IMR-90 (cell line): ENCODE measurements at regions not wholly inside any gene's neighbourhood (a gene's known extent, or its start where the extent isn't known, plus 50 kb on each side); places are given as distances from the start of the nearest gene placed in this dataset.

ENCODE experiments used
- ATAC-seq: fragments of 200-7000 bp; cut with Tn5 transposase; 2 replicates; pipeline ENCODE4 v1.9.1; 2020; ENCODE audit warnings: low read depth, mild to moderate bottlenecking, moderate library complexity
- BruUV-seq: library from RNA; stranded (reverse); fragments of 400-500 nt; replicated peaks from 2 replicates; lab custom pipeline; 2021; lab: Mats Ljungman, UMichigan
- CTCF ChIA-PET: fragments of 300-600 bp; formaldehyde crosslinking; extraction: SDS; loops from one replicate; lab custom pipeline; 2021; ENCODE audit warnings: antibody characterized with exemption; lab: Yijun Ruan, JAX
- POLR2A ChIA-PET: fragments of 300-600 bp; sonication (Branson Sonifier 250); formaldehyde crosslinking; loops from one replicate; lab custom pipeline; 2022; ENCODE audit warnings: antibody characterized with exemption; ENCODE audit not compliant: unreplicated experiment; lab: Charles Lee
- DNase-seq: peaks from one replicate; pipeline ENCODE4 v3.0.0; 2013
- H2AFZ ChIP-seq: replicated peaks from 2 replicates; pipeline ENCODE3; 2013; ENCODE audit warnings: low read length, mild to moderate bottlenecking; ENCODE audit not compliant: poor library complexity
- H2AK5ac ChIP-seq: 2 replicates; pipeline ENCODE4 v1.6.1; 2013; ENCODE audit warnings: low read depth, low read length, inconsistent platforms
- H2AK9ac ChIP-seq: replicated peaks from 2 replicates; pipeline ENCODE3; 2013; ENCODE audit warnings: mild to moderate bottlenecking, low read depth, low read length, moderate library complexity; ENCODE audit not compliant: poor library complexity
- H2BK120ac ChIP-seq: 2 replicates; pipeline ENCODE4 v1.6.1; 2013; ENCODE audit warnings: low read depth, low read length, inconsistent platforms
- H2BK15ac ChIP-seq: 3 replicates; pipeline ENCODE4 v1.6.1; 2013; ENCODE audit warnings: low read depth, low read length, inconsistent platforms
- H2BK20ac ChIP-seq: 2 replicates; pipeline ENCODE4 v1.6.1; 2013; ENCODE audit warnings: low read depth, mild to moderate bottlenecking, inconsistent platforms, low read length, moderate library complexity
- H2BK5ac ChIP-seq: 2 replicates; pipeline ENCODE4 v1.6.1; 2013; ENCODE audit warnings: mild to moderate bottlenecking, low read depth, low read length, inconsistent platforms; ENCODE audit not compliant: poor library complexity, severe bottlenecking
- H3K14ac ChIP-seq: replicated peaks from 2 replicates; pipeline ENCODE4 v1.6.1; 2013; ENCODE audit warnings: low read depth, low read length, inconsistent platforms
- H3K18ac ChIP-seq: 2 replicates; pipeline ENCODE4 v1.6.1; 2013; ENCODE audit warnings: low read depth, low read length, control low read depth
- H3K23ac ChIP-seq: 2 replicates; pipeline ENCODE4 v1.6.1; 2013; ENCODE audit warnings: low read depth, low read length, inconsistent platforms
- H3K27ac ChIP-seq: 2 replicates; pipeline ENCODE4 v1.5.1; 2013; ENCODE audit warnings: mild to moderate bottlenecking, control low read depth, low read length; ENCODE audit not compliant: insufficient read depth
- H3K27me3 ChIP-seq: 2 replicates; pipeline ENCODE4 v1.6.1; 2013; ENCODE audit warnings: low read length; ENCODE audit not compliant: control insufficient read depth, insufficient read depth
- H3K36me3 ChIP-seq: 2 replicates; pipeline ENCODE4 v1.6.1; 2013; ENCODE audit warnings: low read length, mixed read lengths; ENCODE audit not compliant: control insufficient read depth, insufficient read depth
- H3K4ac ChIP-seq: 2 replicates; pipeline ENCODE4 v1.6.1; 2013; ENCODE audit warnings: low read depth, low read length, inconsistent platforms
- H3K4me1 ChIP-seq: 2 replicates; pipeline ENCODE4 v1.6.1; 2013; ENCODE audit warnings: low read length, mixed read lengths; ENCODE audit not compliant: control insufficient read depth, insufficient read depth
- H3K4me2 ChIP-seq: 2 replicates; pipeline ENCODE4 v1.6.1; 2013; ENCODE audit warnings: low read depth, mild to moderate bottlenecking, control low read depth, low read length, moderate library complexity
- H3K4me3 ChIP-seq: 2 replicates; pipeline ENCODE4 v1.5.1; 2013; ENCODE audit warnings: low read depth, mild to moderate bottlenecking, control low read depth, low read length, moderate library complexity; ENCODE audit not compliant: insufficient read depth
- H3K56ac ChIP-seq: 2 replicates; pipeline ENCODE4 v1.6.1; 2013; ENCODE audit warnings: low read length, inconsistent platforms; ENCODE audit not compliant: insufficient read depth; ENCODE audit errors: extremely low read depth
- H3K79me1 ChIP-seq, 2 experiments: 2 replicates each; pipeline ENCODE4 v1.6.1; 2013; ENCODE audit warnings: low read length in 2 of 2, inconsistent platforms in 1 of 2, low read depth in 1 of 2
- H3K9ac ChIP-seq: 2 replicates; pipeline ENCODE4 v1.6.1; 2013; ENCODE audit warnings: low read depth, low read length, control low read depth
- H3K9me1 ChIP-seq: 2 replicates; pipeline ENCODE4 v1.6.1; 2013; ENCODE audit warnings: low read length, inconsistent platforms; ENCODE audit not compliant: insufficient read depth
- H3K9me3 ChIP-seq: 2 replicates; pipeline ENCODE4 v1.6.1; 2013; ENCODE audit warnings: low read length; ENCODE audit not compliant: control insufficient read depth, insufficient read depth
- H4K20me1 ChIP-seq: 2 replicates; pipeline ENCODE4 v1.6.1; 2013; ENCODE audit warnings: low read length, inconsistent platforms; ENCODE audit not compliant: insufficient read depth
- H4K5ac ChIP-seq: 2 replicates; pipeline ENCODE4 v1.6.1; 2013; ENCODE audit warnings: mild to moderate bottlenecking, low read depth, low read length, control low read depth
- H4K8ac ChIP-seq, 2 experiments: 2 replicates each; pipeline ENCODE4 v1.6.1; 2013; ENCODE audit warnings: low read depth in 2 of 2, low read length in 2 of 2, control low read depth in 1 of 2, inconsistent platforms in 1 of 2
- H4K91ac ChIP-seq: 2 replicates; pipeline ENCODE4 v1.6.1; 2013; ENCODE audit warnings: low read depth, low read length, inconsistent platforms; ENCODE audit not compliant: insufficient read depth
- BHLHE40 ChIP-seq: fragments of 150-350 bp; IDR thresholded peaks from 2 replicates; pipeline ENCODE4 v1.6.1; 2016; ENCODE audit warnings: mild to moderate bottlenecking, low read depth, low read length
- CHD1 ChIP-seq: IDR thresholded peaks from 2 replicates; pipeline ENCODE4 v1.6.1; 2012; ENCODE audit warnings: low read depth, low read length, improper control_type of control experiment
- CTCF ChIP-seq: conservative IDR thresholded peaks from 2 replicates; pipeline ENCODE4 v1.5.1; 2012; ENCODE audit warnings: mild to moderate bottlenecking, low read depth, low read length, improper control_type of control experiment
- ELK1 ChIP-seq: fragments of 150-350 bp; IDR thresholded peaks from 2 replicates; pipeline ENCODE4 v1.6.1; 2016; ENCODE audit warnings: low read depth, mild to moderate bottlenecking, low read length, moderate library complexity, borderline replicate concordance
- FOS ChIP-seq: fragments of 150-350 bp; IDR thresholded peaks from 2 replicates; pipeline ENCODE4 v1.6.1; 2016; ENCODE audit warnings: low read depth, low read length
- MAFK ChIP-seq: IDR thresholded peaks from 2 replicates; pipeline ENCODE4 v1.6.1; 2012; ENCODE audit warnings: low read depth, low read length, improper control_type of control experiment
- MAZ ChIP-seq: IDR thresholded peaks from 2 replicates; pipeline ENCODE4 v1.6.1; 2012; ENCODE audit warnings: low read depth, mild to moderate bottlenecking, low read length, improper control_type of control experiment, moderate library complexity, borderline replicate concordance
- MXI1 ChIP-seq: IDR thresholded peaks from 2 replicates; pipeline ENCODE4 v1.6.1; 2012; ENCODE audit warnings: low read depth, mild to moderate bottlenecking, low read length, moderate library complexity, borderline replicate concordance
- NFE2L2 ChIP-seq: fragments of 150-350 bp; IDR thresholded peaks from 2 replicates; pipeline ENCODE4 v1.6.1; 2016; ENCODE audit warnings: low read depth, mild to moderate bottlenecking, low read length
- POLR2A ChIP-seq: IDR thresholded peaks from 2 replicates; pipeline ENCODE4 v1.6.1; 2012; ENCODE audit warnings: mild to moderate bottlenecking, low read depth, low read length
- RAD21 ChIP-seq: IDR thresholded peaks from 2 replicates; pipeline ENCODE4 v1.6.1; 2012; ENCODE audit warnings: low read length, improper control_type of control experiment
- RCOR1 ChIP-seq: IDR thresholded peaks from 2 replicates; pipeline ENCODE4 v1.6.1; 2012; ENCODE audit warnings: mild to moderate bottlenecking, low read length, improper control_type of control experiment; ENCODE audit not compliant: insufficient replicate concordance
- RFX5 ChIP-seq: IDR thresholded peaks from 2 replicates; pipeline ENCODE4 v1.8.0; 2012; ENCODE audit warnings: low read depth, mild to moderate bottlenecking, low read length, moderate library complexity
- SMC3 ChIP-seq: fragments of 150-350 bp; IDR thresholded peaks from 2 replicates; pipeline ENCODE4 v1.6.1; 2016; ENCODE audit warnings: low read depth, mild to moderate bottlenecking, antibody characterized with exemption, low read length, moderate library complexity
- WGBS, 2 experiments: methylation state at CpG; one replicate each; pipeline versions ENCODE4 v1.1.5 to v1.1.7; 2013; ENCODE audit warnings: missing lambda C conversion rate in 2 of 2; ENCODE audit not compliant: insufficient read length in 1 of 2; ENCODE audit errors: extremely low coverage in 2 of 2; 5-methylcytosine and 5-hydroxymethylcytosine counted together
- dilution Hi-C: fragments of 300-500 bp; cut with HindIII; formaldehyde crosslinking; loops from one replicate; pipeline ENCODE4 v1.14.3; 2018; ENCODE audit warnings: low sequenced_read_pairs; ENCODE audit not compliant: unreplicated experiment
- in situ Hi-C: fragments of 300-500 bp; cut with MboI; formaldehyde crosslinking; loops from 3 replicates; pipeline ENCODE4 v1.14.3; 2019; ENCODE audit warnings: low sequenced_read_pairs, inconsistent platforms, mixed read lengths
- intact Hi-C: fragments of 100-400 bp; cut with micrococcal nuclease; formaldehyde crosslinking; loops from 2 replicates; pipeline ENCODE4 v1.10.0; 2022
- TF ChIP-seq, protein P1 (sequence below): fragments of 150-350 bp; IDR thresholded peaks from 2 replicates; pipeline ENCODE4 v1.6.1; 2017; ENCODE audit warnings: mild to moderate bottlenecking, antibody characterized with exemption, low read length, low read depth

DNA sequence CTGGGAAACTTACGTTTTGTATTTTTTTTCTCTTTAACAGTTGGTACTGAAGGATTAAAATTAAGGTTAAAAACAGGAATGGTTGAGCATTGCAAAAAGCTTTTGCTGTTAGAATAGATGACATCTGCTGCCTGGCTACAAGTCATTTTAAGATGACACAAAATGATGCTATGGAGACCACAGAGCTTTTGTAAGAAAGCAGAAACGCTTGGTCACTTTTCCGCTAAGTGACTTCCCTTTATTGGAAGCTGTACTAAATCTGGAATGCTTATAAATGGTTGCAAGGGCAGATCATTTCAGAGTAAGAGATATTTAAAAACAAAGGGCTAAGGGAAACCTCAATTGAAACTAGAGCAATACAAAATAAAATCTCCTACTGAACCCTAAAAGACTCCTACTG is 544.0 kb downstream of the STK39 start:
- ATAC-seq (no peak), DNase-seq (no peak)
- H4K8ac ChIP-seq, result no peak overlapping the region
- no peak overlapping the region for H2AK5ac ChIP-seq
- intact Hi-C loops (no loop called here), dilution Hi-C loops (no loop called here), in situ Hi-C loops (no loop called here)
- no peak overlapping the region for H4K5ac ChIP-seq
- no peak overlapping the region for H2AFZ ChIP-seq
- H3K4me3 ChIP-seq, result no peak overlapping the region
- no peak overlapping the region for H3K4ac ChIP-seq
- H3K9ac ChIP-seq, result no peak overlapping the region
- no CpG with 5 or more reads among the region's 3 CpGs for WGBS, 2 experiments
- H3K56ac ChIP-seq, result no peak overlapping the region
- H4K91ac ChIP-seq, result no peak overlapping the region
- H3K27ac ChIP-seq, result no peak overlapping the region
- no peaks in the 10 kb centered on the region for H3K36me3 ChIP-seq
- no peaks in the 10 kb centered on the region for H3K79me1 ChIP-seq
- H3K18ac ChIP-seq, result no peak overlapping the region
- H3K23ac ChIP-seq, result no peak overlapping the region
- no TSS peak for BruUV-seq
- no peak overlapping the region for H2AK9ac ChIP-seq
- H3K4me2 ChIP-seq, result no peak overlapping the region
- no peaks in the 10 kb centered on the region for H3K9me3 ChIP-seq
- ChIA-PET POLR2A (no interaction called here), CTCF (no interaction called here)
- TF ChIP-seq RFX5 (no peak), MXI1 (no peak), RAD21 (no peak), RCOR1 (no peak), MAZ (no peak), BHLHE40 (no peak), SMC3 (no peak), CHD1 (no peak), FOS (no peak), CTCF (no peak), POLR2A (no peak), ELK1 (no peak), NFE2L2 (no peak), MAFK (no peak)
- TF ChIP-seq, protein P1, sequence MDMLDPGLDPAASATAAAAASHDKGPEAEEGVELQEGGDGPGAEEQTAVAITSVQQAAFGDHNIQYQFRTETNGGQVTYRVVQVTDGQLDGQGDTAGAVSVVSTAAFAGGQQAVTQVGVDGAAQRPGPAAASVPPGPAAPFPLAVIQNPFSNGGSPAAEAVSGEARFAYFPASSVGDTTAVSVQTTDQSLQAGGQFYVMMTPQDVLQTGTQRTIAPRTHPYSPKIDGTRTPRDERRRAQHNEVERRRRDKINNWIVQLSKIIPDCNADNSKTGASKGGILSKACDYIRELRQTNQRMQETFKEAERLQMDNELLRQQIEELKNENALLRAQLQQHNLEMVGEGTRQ, result no peak
- no peak overlapping the region for H2BK120ac ChIP-seq
- H3K9me1 ChIP-seq, result no peaks in the 10 kb centered on the region
- H4K20me1 ChIP-seq, result no peaks in the 10 kb centered on the region
- no peak overlapping the region for H2BK5ac ChIP-seq
- H2BK15ac ChIP-seq, result no peak overlapping the region
- H2BK20ac ChIP-seq, result no peak overlapping the region
- H3K27me3 ChIP-seq, result no peaks in the 10 kb centered on the region
- H3K14ac ChIP-seq, result no peak overlapping the region
- H3K4me1 ChIP-seq, result no peaks in the 10 kb centered on the region
